ENCODE measurements at regions not wholly inside any gene's neighbourhood (a gene's known extent, or its start where the extent isn't known, plus 50 kb on each side); places are given as distances from the start of the nearest gene placed in this dataset.

DNA sequence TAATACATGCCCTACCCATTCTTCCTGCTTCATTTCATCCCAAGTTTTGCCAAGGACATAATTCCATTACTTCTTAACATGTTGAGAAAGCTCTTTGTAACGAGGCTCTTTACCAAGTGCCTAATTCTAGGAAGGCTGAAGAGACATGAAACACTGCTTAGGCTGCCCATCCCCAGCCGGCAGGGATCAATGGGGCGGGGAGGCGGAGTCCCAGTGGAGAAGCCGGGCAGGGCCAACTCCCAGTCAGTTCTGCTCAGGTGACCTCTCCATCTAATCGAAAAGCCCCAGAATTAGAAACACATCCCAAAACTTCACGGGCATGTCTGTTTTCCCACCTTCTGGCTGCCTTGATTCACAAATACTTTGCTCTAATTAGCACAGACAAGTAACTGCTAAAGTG, 89.5 kb upstream of the LYZL1 start:
- TF ChIP-seq, protein P1, sequence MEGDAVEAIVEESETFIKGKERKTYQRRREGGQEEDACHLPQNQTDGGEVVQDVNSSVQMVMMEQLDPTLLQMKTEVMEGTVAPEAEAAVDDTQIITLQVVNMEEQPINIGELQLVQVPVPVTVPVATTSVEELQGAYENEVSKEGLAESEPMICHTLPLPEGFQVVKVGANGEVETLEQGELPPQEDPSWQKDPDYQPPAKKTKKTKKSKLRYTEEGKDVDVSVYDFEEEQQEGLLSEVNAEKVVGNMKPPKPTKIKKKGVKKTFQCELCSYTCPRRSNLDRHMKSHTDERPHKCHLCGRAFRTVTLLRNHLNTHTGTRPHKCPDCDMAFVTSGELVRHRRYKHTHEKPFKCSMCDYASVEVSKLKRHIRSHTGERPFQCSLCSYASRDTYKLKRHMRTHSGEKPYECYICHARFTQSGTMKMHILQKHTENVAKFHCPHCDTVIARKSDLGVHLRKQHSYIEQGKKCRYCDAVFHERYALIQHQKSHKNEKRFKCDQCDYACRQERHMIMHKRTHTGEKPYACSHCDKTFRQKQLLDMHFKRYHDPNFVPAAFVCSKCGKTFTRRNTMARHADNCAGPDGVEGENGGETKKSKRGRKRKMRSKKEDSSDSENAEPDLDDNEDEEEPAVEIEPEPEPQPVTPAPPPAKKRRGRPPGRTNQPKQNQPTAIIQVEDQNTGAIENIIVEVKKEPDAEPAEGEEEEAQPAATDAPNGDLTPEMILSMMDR (IDR thresholded peaks at IDR 0.05), result no peak
- no peak for TF ChIP-seq EP300 (IDR thresholded peaks at IDR 0.05)

Data from stomach (tissue), 4 donors.